Colonic mucosa (tissue), 4 donors: ENCODE measurements at regions not wholly inside any gene's neighbourhood (a gene's known extent, or its start where the extent isn't known, plus 50 kb on each side); places are given as distances from the start of the nearest gene placed in this dataset.

ENCODE experiments used
- DNase-seq: peaks from one replicate; pipeline ENCODE4 v3.0.0-alpha.2; 2020
- H3K27ac ChIP-seq: fragments of 200-600 bp; one replicate; pipeline ENCODE4 v1.8.0; 2021
- H3K27me3 ChIP-seq: fragments of 200-600 bp; one replicate; pipeline ENCODE4 v1.8.0; 2021
- H3K36me3 ChIP-seq: fragments of 200-600 bp; one replicate; pipeline ENCODE4 v1.8.0; 2021
- H3K4me1 ChIP-seq: fragments of 200-600 bp; one replicate; pipeline ENCODE4 v1.8.0; 2021; ENCODE audit warnings: mild to moderate bottlenecking
- H3K4me3 ChIP-seq: fragments of 200-600 bp; one replicate; pipeline ENCODE4 v1.8.0; 2021
- H3K9ac ChIP-seq, 2 donors: one replicate each; pipeline ENCODE4 v1.7.0; 2013; ENCODE audit warnings: control low read depth in 2 of 2, low read depth in 2 of 2, low read length in 2 of 2
- H3K9me3 ChIP-seq: fragments of 200-600 bp; one replicate; pipeline ENCODE4 v1.8.0; 2021
- CTCF ChIP-seq: fragments of 200-600 bp; IDR thresholded peaks from one replicate; pipeline ENCODE4 v1.8.0; 2022; ENCODE audit warnings: antibody characterized with exemption, mild to moderate bottlenecking
- intact Hi-C: fragments of 100-400 bp; cut with DNase I; formaldehyde crosslinking; loops from one replicate; pipeline ENCODE4 v1.14.1; 2022
- donor health status: healthy.
- donor health status: DM: no; HTN: no; CAD: no.
- donor health status: DM: no; HTN: no; CAD: no.

- Histone ChIP-seq H3K36me3 (no peaks in the 10 kb centered on the region), H3K9ac (no peak overlapping the region), H3K9me3 (no peaks in the 10 kb centered on the region), H3K27me3 (no peaks in the 10 kb centered on the region), H3K27ac (no peak overlapping the region), H3K4me3 (no peak overlapping the region), H3K4me1 (no peaks in the 10 kb centered on the region)
- TF ChIP-seq CTCF = no peak
- intact Hi-C loops = no loop called here
- DNase-seq = no peak
These were observed 187.2 kb downstream of the MEX3B start for GRCh38 chr15:81858586-81858985.

GRCh38 chr15:81858136-81858535 is 187.7 kb downstream of the MEX3B start:
- H3K9ac ChIP-seq = no peak overlapping the region
- H3K36me3 ChIP-seq = no peaks in the 10 kb centered on the region
- intact Hi-C loops = no loop called here
- no peaks in the 10 kb centered on the region for H3K27me3 ChIP-seq
- H3K27ac ChIP-seq = no peak overlapping the region
- H3K4me1 ChIP-seq = no peaks in the 10 kb centered on the region
- H3K9me3 ChIP-seq = no peaks in the 10 kb centered on the region
- DNase-seq = no peak
- TF ChIP-seq CTCF = no peak
- H3K4me3 ChIP-seq = no peak overlapping the region

- no peak for DNase-seq
- intact Hi-C loops = no loop called here
These were observed 189.2 kb downstream of the MEX3B start for GRCh38 chr15:81856634-81857026.

GRCh38 chr15:81856001-81856633 is 189.7 kb downstream of the MEX3B start:
- no peaks in the 10 kb centered on the region for H3K36me3 ChIP-seq
- H3K9ac ChIP-seq = no peak overlapping the region
- no peak for DNase-seq
- intact Hi-C loops = no loop called here
- H3K27ac ChIP-seq = no peak overlapping the region
- H3K27me3 ChIP-seq = no peaks in the 10 kb centered on the region
- H3K4me1 ChIP-seq = no peaks in the 10 kb centered on the region
- no peak overlapping the region for H3K4me3 ChIP-seq
- no peaks in the 10 kb centered on the region for H3K9me3 ChIP-seq
- no peak for TF ChIP-seq CTCF

More at GRCh38 chr15:81856634-81857026, 189.2 kb downstream of the MEX3B start:
- Histone ChIP-seq H3K36me3 (no peaks in the 10 kb centered on the region), H3K27ac (no peak overlapping the region), H3K9ac (no peak overlapping the region), H3K27me3 (no peaks in the 10 kb centered on the region), H3K4me1 (no peaks in the 10 kb centered on the region), H3K4me3 (no peak overlapping the region), H3K9me3 (no peaks in the 10 kb centered on the region)
- TF ChIP-seq CTCF = no peak

- Histone ChIP-seq H3K27me3 (no peaks in the 10 kb centered on the region), H3K9me3 (no peaks in the 10 kb centered on the region), H3K27ac (no peak overlapping the region), H3K4me3 (no peak overlapping the region), H3K9ac (peak overlapping the region in 1 of 2 donors; percentile 24), H3K4me1 (no peaks in the 10 kb centered on the region), H3K36me3 (no peaks in the 10 kb centered on the region)
- TF ChIP-seq CTCF = no peak
- intact Hi-C loops = no loop called here
- no peak for DNase-seq
These were observed 192.6 kb downstream of the MEX3B start for GRCh38 chr15:81853150-81853748.
